SK-N-SH (cell line): ENCODE measurements at regions not wholly inside any gene's neighbourhood (a gene's known extent, or its start where the extent isn't known, plus 50 kb on each side); places are given as distances from the start of the nearest gene placed in this dataset.

Experiments
- CTCF ChIA-PET: fragments of 300-600, 350-600 bp; formaldehyde crosslinking; extraction: SDS; loops from one replicate; lab custom pipeline; 2021; lab: Yijun Ruan, JAX
- POLR2A ChIA-PET: fragments of 350-600 bp; sonication (Branson Sonifier 250); formaldehyde crosslinking; extraction: SDS; loops from one replicate; lab custom pipeline; 2020; ENCODE audit warnings: antibody characterized with exemption, inconsistent platforms; lab: Yijun Ruan, JAX
- DNase-seq: peaks from one replicate; pipeline ENCODE4 v3.0.0; 2012
- H2AFZ ChIP-seq: fragments of 200-600 bp; sonication (generic); 2 replicates; pipeline ENCODE4 v1.8.1; 2016; ENCODE audit warnings: antibody characterized with exemption, mild to moderate bottlenecking, low read depth
- H3F3A ChIP-seq: fragments of 200-600 bp; sonication (generic); replicated peaks from 2 replicates; pipeline ENCODE3; 2016; ENCODE audit warnings: antibody characterized with exemption, mild to moderate bottlenecking; ENCODE audit not compliant: insufficient read depth
- H3K27ac ChIP-seq, 2 experiments: fragments of 200-500 bp in 1 of 2; fragments of 200-600 bp in 1 of 2; sonication (Bioruptor generic) in 1 of 2; sonication (generic), shearing (Covaris generic) in 1 of 2; 2 replicates each; pipeline versions ENCODE4 v1.5.1 to v1.6.1; 2014 to 2016; ENCODE audit warnings: low read depth in 2 of 2, inconsistent platforms in 1 of 2, low read length in 1 of 2, mild to moderate bottlenecking in 1 of 2, mixed read lengths in 1 of 2
- H3K27me3 ChIP-seq: fragments of 200-600 bp; sonication (generic), shearing (Covaris generic); 2 replicates; pipeline ENCODE4 v1.6.1; 2016; ENCODE audit warnings: mixed run types; ENCODE audit not compliant: insufficient read depth
- H3K36me3 ChIP-seq, 2 experiments: fragments of 200-500 bp in 1 of 2; fragments of 200-600 bp in 1 of 2; sonication (Bioruptor generic) in 1 of 2; sonication (generic) in 1 of 2; replicated peaks in 1 of 2; 2 replicates each; pipeline versions ENCODE3 to v1.5.1; 2014 to 2016; ENCODE audit warnings: low read length in 1 of 2, mild to moderate bottlenecking in 1 of 2; ENCODE audit not compliant: insufficient read depth in 2 of 2, control insufficient read depth in 1 of 2
- H3K4me1 ChIP-seq, 2 experiments: fragments of 200-500 bp in 1 of 2; fragments of 200-600 bp in 1 of 2; sonication (Bioruptor generic) in 1 of 2; sonication (generic), shearing (Covaris generic) in 1 of 2; 2 replicates each; pipeline versions ENCODE4 v1.5.1 to v1.6.1; 2014 to 2016; ENCODE audit warnings: low read depth in 1 of 2, low read length in 1 of 2, mixed run types in 1 of 2; ENCODE audit not compliant: insufficient read depth in 2 of 2, control insufficient read depth in 1 of 2
- H3K4me2 ChIP-seq: fragments of 200-600 bp; sonication (generic), shearing (Covaris generic); 2 replicates; pipeline ENCODE4 v1.6.1; 2017; ENCODE audit warnings: mixed run types
- H3K4me3 ChIP-seq, 2 experiments: fragments of 200-500 bp in 1 of 2; fragments of 200-600 bp in 1 of 2; sonication (Bioruptor generic) in 1 of 2; sonication (generic), shearing (Covaris generic) in 1 of 2; 2 replicates each; pipeline versions ENCODE4 v1.5.1 to v1.8.1; 2014 to 2016; ENCODE audit warnings: low read depth in 2 of 2, inconsistent platforms in 1 of 2, low read length in 1 of 2, mild to moderate bottlenecking in 1 of 2, mixed read lengths in 1 of 2, moderate library complexity in 1 of 2
- H3K79me2 ChIP-seq: fragments of 200-600 bp; sonication (generic); 2 replicates; pipeline ENCODE4 v1.8.1; 2017; ENCODE audit warnings: mild to moderate bottlenecking; ENCODE audit not compliant: insufficient read depth
- H3K9ac ChIP-seq: fragments of 200-600 bp; sonication (generic); 2 replicates; pipeline ENCODE4 v1.6.1; 2017; ENCODE audit warnings: mixed run types
- H3K9me2 ChIP-seq: fragments of 200-600 bp; sonication (generic); 2 replicates; pipeline ENCODE4 v1.6.1; 2017; ENCODE audit warnings: mixed run types
- H3K9me3 ChIP-seq: fragments of 200-600 bp; sonication (generic); 2 replicates; pipeline ENCODE4 v1.6.1; 2017; ENCODE audit warnings: mixed run types, mild to moderate bottlenecking, moderate library complexity
- H4K20me1 ChIP-seq: fragments of 200-600 bp; sonication (generic); 2 replicates; pipeline ENCODE4 v1.6.1; 2017; ENCODE audit warnings: mild to moderate bottlenecking, mixed run types; ENCODE audit not compliant: insufficient read depth
- CHD2 ChIP-seq: fragments of 150-350 bp; IDR thresholded peaks from 2 replicates; pipeline ENCODE4 v1.6.1; 2018; ENCODE audit warnings: low read length; ENCODE audit not compliant: partially characterized antibody
- GATA2 ChIP-seq: sonication (generic); formaldehyde crosslinking; IDR thresholded peaks from 2 replicates; pipeline ENCODE4 v1.5.0; 2020; ENCODE audit warnings: mild to moderate bottlenecking, missing genetic modification reagents
- JUND ChIP-seq: IDR thresholded peaks from 2 replicates; pipeline ENCODE4 v1.4.0; 2012
- MEF2A ChIP-seq: IDR thresholded peaks from 2 replicates; pipeline ENCODE4 v1.4.0; 2012; ENCODE audit warnings: low read depth, borderline replicate concordance
- RAD21 ChIP-seq: IDR thresholded peaks from 2 replicates; pipeline ENCODE4 v1.6.1; 2012; ENCODE audit warnings: mild to moderate bottlenecking, low read length
- SIN3A ChIP-seq: IDR thresholded peaks from 2 replicates; pipeline ENCODE4 v1.6.1; 2012; ENCODE audit warnings: low read depth, mild to moderate bottlenecking, low read length, moderate library complexity, borderline replicate concordance
- SMC3 ChIP-seq: IDR thresholded peaks from 2 replicates; pipeline ENCODE4 v1.6.1; 2012; ENCODE audit warnings: low read depth, low read length, improper control_type of control experiment
- WGBS: methylation state at CpG from one replicate; pipeline ENCODE4 v1.1.6; 2017; ENCODE audit warnings: low lambda C conversion rate; 5-methylcytosine and 5-hydroxymethylcytosine counted together
- TF ChIP-seq, protein P1 (sequence below): fragments of 200-600 bp; sonication (generic); IDR thresholded peaks from 2 replicates; pipeline ENCODE4 v1.6.1; 2017; ENCODE audit warnings: antibody characterized with exemption, mild to moderate bottlenecking, moderate library complexity
- TF ChIP-seq, protein P2 (sequence below): fragments of 150-350 bp; IDR thresholded peaks from 2 replicates; pipeline ENCODE4 v1.6.1; 2017; ENCODE audit warnings: antibody characterized with exemption, low read length, low read depth, borderline replicate concordance
- TF ChIP-seq, protein P3 (sequence below): IDR thresholded peaks from 2 replicates; pipeline ENCODE4 v1.6.1; 2012; ENCODE audit warnings: mild to moderate bottlenecking, low read depth, low read length, moderate library complexity

DNA sequence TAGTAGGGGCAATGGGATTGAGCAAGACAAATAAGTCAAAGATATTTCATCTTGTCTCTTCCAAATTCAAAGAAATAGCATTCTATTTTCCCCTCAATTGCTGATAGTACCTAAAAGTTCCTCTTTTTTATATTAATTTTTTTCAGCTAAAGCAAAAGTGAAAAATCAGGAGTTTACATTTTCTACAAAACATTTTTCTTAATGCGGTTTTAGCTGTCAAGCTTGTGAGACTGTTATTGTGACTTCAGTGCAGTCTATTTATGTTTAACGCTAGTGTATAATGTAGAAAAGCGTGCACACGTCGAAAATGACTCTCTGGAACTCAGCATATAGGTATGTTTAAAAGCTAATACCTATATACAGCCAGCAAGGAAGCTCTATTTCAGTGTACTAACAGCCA, 119.8 kb downstream of the BTBD3 start (continued):
- TF ChIP-seq, protein P1, sequence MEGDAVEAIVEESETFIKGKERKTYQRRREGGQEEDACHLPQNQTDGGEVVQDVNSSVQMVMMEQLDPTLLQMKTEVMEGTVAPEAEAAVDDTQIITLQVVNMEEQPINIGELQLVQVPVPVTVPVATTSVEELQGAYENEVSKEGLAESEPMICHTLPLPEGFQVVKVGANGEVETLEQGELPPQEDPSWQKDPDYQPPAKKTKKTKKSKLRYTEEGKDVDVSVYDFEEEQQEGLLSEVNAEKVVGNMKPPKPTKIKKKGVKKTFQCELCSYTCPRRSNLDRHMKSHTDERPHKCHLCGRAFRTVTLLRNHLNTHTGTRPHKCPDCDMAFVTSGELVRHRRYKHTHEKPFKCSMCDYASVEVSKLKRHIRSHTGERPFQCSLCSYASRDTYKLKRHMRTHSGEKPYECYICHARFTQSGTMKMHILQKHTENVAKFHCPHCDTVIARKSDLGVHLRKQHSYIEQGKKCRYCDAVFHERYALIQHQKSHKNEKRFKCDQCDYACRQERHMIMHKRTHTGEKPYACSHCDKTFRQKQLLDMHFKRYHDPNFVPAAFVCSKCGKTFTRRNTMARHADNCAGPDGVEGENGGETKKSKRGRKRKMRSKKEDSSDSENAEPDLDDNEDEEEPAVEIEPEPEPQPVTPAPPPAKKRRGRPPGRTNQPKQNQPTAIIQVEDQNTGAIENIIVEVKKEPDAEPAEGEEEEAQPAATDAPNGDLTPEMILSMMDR, result no peak
- no peak for TF ChIP-seq JUND
- TF ChIP-seq CHD2, result no peak

DNA sequence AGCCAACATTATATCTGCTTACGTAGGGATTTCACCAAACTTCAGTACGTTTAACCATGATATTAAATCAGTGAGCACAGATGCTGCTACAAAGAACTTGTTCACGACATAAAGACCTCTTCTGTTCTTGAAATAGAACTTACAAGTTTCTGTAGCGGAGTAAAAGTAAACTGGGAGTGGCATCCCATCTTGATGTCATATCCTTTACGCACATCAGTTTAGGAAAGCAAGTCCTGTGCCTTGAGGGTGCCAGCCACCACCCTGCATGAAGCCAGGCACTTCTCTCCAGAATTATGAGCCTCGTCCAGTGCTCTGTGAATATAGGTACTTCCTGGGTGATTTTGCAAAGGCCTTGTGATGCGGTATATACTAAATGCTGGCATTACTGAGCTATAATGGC, 122.6 kb downstream of the BTBD3 start:
- Histone ChIP-seq H3K9ac (no peak overlapping the region), H3K4me3 (no peak overlapping the region), H3K27ac (no peak overlapping the region), H4K20me1 (no peaks in the 10 kb centered on the region), H2AFZ (no peak overlapping the region), H3K9me2 (no peaks in the 10 kb centered on the region), H3K4me2 (no peak overlapping the region), H3K36me3 (no peaks in the 10 kb centered on the region), H3K27me3 (no peaks in the 10 kb centered on the region), H3F3A (no peaks in the 10 kb centered on the region), H3K4me1 (no peaks in the 10 kb centered on the region; a peak in 1 of 4 replicates), H3K79me2 (no peaks in the 10 kb centered on the region), H3K9me3 (no peaks in the 10 kb centered on the region)
- WGBS, result 50% methylated on average over 7 of the region's 7 CpGs
- no peak for DNase-seq
- TF ChIP-seq SIN3A (no peak), SMC3 (no peak), GATA2 (no peak), RAD21 (no peak)
- TF ChIP-seq, protein P2, sequence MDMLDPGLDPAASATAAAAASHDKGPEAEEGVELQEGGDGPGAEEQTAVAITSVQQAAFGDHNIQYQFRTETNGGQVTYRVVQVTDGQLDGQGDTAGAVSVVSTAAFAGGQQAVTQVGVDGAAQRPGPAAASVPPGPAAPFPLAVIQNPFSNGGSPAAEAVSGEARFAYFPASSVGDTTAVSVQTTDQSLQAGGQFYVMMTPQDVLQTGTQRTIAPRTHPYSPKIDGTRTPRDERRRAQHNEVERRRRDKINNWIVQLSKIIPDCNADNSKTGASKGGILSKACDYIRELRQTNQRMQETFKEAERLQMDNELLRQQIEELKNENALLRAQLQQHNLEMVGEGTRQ, result no peak
- TF ChIP-seq, protein P3, sequence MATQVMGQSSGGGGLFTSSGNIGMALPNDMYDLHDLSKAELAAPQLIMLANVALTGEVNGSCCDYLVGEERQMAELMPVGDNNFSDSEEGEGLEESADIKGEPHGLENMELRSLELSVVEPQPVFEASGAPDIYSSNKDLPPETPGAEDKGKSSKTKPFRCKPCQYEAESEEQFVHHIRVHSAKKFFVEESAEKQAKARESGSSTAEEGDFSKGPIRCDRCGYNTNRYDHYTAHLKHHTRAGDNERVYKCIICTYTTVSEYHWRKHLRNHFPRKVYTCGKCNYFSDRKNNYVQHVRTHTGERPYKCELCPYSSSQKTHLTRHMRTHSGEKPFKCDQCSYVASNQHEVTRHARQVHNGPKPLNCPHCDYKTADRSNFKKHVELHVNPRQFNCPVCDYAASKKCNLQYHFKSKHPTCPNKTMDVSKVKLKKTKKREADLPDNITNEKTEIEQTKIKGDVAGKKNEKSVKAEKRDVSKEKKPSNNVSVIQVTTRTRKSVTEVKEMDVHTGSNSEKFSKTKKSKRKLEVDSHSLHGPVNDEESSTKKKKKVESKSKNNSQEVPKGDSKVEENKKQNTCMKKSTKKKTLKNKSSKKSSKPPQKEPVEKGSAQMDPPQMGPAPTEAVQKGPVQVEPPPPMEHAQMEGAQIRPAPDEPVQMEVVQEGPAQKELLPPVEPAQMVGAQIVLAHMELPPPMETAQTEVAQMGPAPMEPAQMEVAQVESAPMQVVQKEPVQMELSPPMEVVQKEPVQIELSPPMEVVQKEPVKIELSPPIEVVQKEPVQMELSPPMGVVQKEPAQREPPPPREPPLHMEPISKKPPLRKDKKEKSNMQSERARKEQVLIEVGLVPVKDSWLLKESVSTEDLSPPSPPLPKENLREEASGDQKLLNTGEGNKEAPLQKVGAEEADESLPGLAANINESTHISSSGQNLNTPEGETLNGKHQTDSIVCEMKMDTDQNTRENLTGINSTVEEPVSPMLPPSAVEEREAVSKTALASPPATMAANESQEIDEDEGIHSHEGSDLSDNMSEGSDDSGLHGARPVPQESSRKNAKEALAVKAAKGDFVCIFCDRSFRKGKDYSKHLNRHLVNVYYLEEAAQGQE, result no peak
- CTCF ChIA-PET, result no interaction called here
- POLR2A ChIA-PET, result no interaction called here

DNA sequence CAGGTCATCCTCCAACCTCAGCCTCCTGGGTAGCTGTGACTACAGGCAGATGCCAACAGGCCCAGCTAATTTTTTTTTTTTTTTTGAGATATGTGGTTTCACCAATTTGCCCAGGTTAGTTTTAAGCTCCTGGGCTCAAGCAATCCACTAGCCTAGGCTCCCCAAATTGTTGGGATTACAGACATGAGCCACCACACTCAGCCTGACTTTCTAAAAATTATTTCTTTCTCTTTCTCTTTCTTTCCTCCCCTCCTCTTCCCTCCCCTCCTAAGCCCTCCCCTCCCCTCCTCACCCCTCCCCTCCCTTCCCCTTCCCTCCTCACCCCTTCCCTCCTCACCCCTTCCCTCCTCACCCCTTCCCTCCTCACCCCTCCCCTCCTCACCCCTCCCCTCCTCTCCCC, 127.3 kb downstream of the BTBD3 start:
- no peaks in the 10 kb centered on the region for H3K79me2 ChIP-seq
- ChIA-PET POLR2A (no interaction called here), CTCF (no interaction called here)
- no peak overlapping the region for H3K4me2 ChIP-seq
- no peaks in the 10 kb centered on the region for H3K36me3 ChIP-seq
- no peak for DNase-seq
- H3K27me3 ChIP-seq, result no peaks in the 10 kb centered on the region
- no peak overlapping the region for H2AFZ ChIP-seq
- H3K9ac ChIP-seq, result no peak overlapping the region
- no peaks in the 10 kb centered on the region for H3F3A ChIP-seq
- TF ChIP-seq MEF2A, result no peak
- no peak for TF ChIP-seq CHD2
- H3K9me2 ChIP-seq, result no peaks in the 10 kb centered on the region
- H3K9me3 ChIP-seq, result no peaks in the 10 kb centered on the region
- H3K27ac ChIP-seq, result no peak overlapping the region
- no peak overlapping the region for H3K4me3 ChIP-seq
- H3K4me1 ChIP-seq, result no peaks in the 10 kb centered on the region
- H4K20me1 ChIP-seq, result no peaks in the 10 kb centered on the region
